ENCODE measurements at regions not wholly inside any gene's neighbourhood (a gene's known extent, or its start where the extent isn't known, plus 50 kb on each side); places are given as distances from the start of the nearest gene placed in this dataset.

- no peak overlapping the region for H4K8ac ChIP-seq (ENCODE audit: low read depth in 2 of 2, low read length in 2 of 2)
- ATAC-seq (ENCODE audit: low read depth): no peak
- H4K91ac ChIP-seq (ENCODE audit: insufficient read depth, low read depth, low read length): no peak overlapping the region
Measured at GRCh38 chr6:165864925-165865324, 201.9 kb upstream of the PDE10A start.

More at GRCh38 chr6:165864925-165865324, 201.9 kb upstream of the PDE10A start:
- ChIA-PET POLR2A (ENCODE audit: unreplicated experiment) (no interaction called here), CTCF (interaction anchor here (0.6 kb wide), 1 partner anchor 14 kb away, joined by 3 read pairs; no protein-coding TSS in a partner anchor)
- Histone ChIP-seq H3K4me3 (ENCODE audit: insufficient read depth, low read depth, low read length) (no peak overlapping the region), H3K79me1 (ENCODE audit: low read depth in 1 of 2, low read length in 2 of 2) (0 out of 4 replicates have a peak, but pooled peaks cover 0 to 3% of the 10 kb centered on the region in 2 experiments), H2BK15ac (ENCODE audit: low read depth, low read length) (no peak overlapping the region), H2AK9ac (replicated peaks; ENCODE audit: low read depth, low read length, poor library complexity) (no peak overlapping the region), H2BK5ac (ENCODE audit: low read depth, low read length, poor library complexity, severe bottlenecking) (no peak overlapping the region), H4K20me1 (ENCODE audit: insufficient read depth, low read length) (no peaks in the 10 kb centered on the region), H3K18ac (ENCODE audit: low read depth, low read length) (no peak overlapping the region), H3K9me1 (ENCODE audit: insufficient read depth, low read length) (no peaks in the 10 kb centered on the region), H3K9me3 (ENCODE audit: control insufficient read depth, insufficient read depth, low read length) (peaks cover 4% of the 10 kb centered on the region; the same call in 1 of the 2 replicates), H3K36me3 (ENCODE audit: control insufficient read depth, insufficient read depth, low read length) (no peaks in the 10 kb centered on the region), H3K4ac (ENCODE audit: low read depth, low read length) (no peak overlapping the region), H3K27ac (ENCODE audit: insufficient read depth, low read length) (no peak overlapping the region), H3K9ac (ENCODE audit: low read depth, low read length) (no peak overlapping the region), H3K4me2 (ENCODE audit: low read depth, low read length) (no peak overlapping the region), H3K14ac (replicated peaks; ENCODE audit: low read depth, low read length) (no peak overlapping the region), H3K27me3 (ENCODE audit: control insufficient read depth, insufficient read depth, low read length) (no peaks in the 10 kb centered on the region), H2AK5ac (ENCODE audit: low read depth, low read length) (no peak overlapping the region), H3K4me1 (ENCODE audit: control insufficient read depth, insufficient read depth, low read length) (peaks cover 2% of the 10 kb centered on the region), H4K5ac (ENCODE audit: low read depth, low read length) (no peak overlapping the region), H3K56ac (ENCODE audit: extremely low read depth, insufficient read depth, low read length) (no peak overlapping the region), H2BK20ac (ENCODE audit: low read depth, low read length) (no peak overlapping the region), H3K23ac (ENCODE audit: low read depth, low read length) (no peak overlapping the region), H2AFZ (replicated peaks; ENCODE audit: low read length, poor library complexity) (no peak overlapping the region), H2BK120ac (ENCODE audit: low read depth, low read length) (no peak overlapping the region)
- no TSS peak for BruUV-seq (replicated peaks)
- WGBS, 2 experiments (ENCODE audit: extremely low coverage in 2 of 2, insufficient read length in 1 of 2): 100% methylated on average over 1 of the region's 1 CpG; no CpG with 5 or more reads in 1 of the 2 experiments
- no peak for DNase-seq
- dilution Hi-C loops (cut with HindIII; ENCODE audit: low sequenced_read_pairs, unreplicated experiment): no loop called here
- intact Hi-C loops (cut with micrococcal nuclease): no loop called here
- TF ChIP-seq CHD1 (IDR thresholded peaks at IDR 0.05; ENCODE audit: low read depth, low read length) (no peak), MXI1 (IDR thresholded peaks at IDR 0.05; ENCODE audit: borderline replicate concordance, low read depth, low read length) (no peak), NFE2L2 (IDR thresholded peaks at IDR 0.05; ENCODE audit: low read depth, low read length) (no peak), MAZ (IDR thresholded peaks at IDR 0.05; ENCODE audit: borderline replicate concordance, low read depth, low read length) (no peak), RCOR1 (IDR thresholded peaks at IDR 0.05; ENCODE audit: insufficient replicate concordance, low read length) (no peak), BHLHE40 (IDR thresholded peaks at IDR 0.05; ENCODE audit: low read depth, low read length) (no peak), RAD21 (IDR thresholded peaks at IDR 0.05; ENCODE audit: low read length) (no peak), POLR2A (IDR thresholded peaks at IDR 0.05; ENCODE audit: low read depth, low read length) (no peak), CTCF (conservative IDR thresholded peaks at IDR 0.05; ENCODE audit: low read depth, low read length) (no peak), RFX5 (IDR thresholded peaks at IDR 0.05; ENCODE audit: low read depth, low read length) (no peak), MAFK (IDR thresholded peaks at IDR 0.05; ENCODE audit: low read depth, low read length) (no peak), FOS (IDR thresholded peaks at IDR 0.05; ENCODE audit: low read depth, low read length) (no peak)
- TF ChIP-seq, protein P1, sequence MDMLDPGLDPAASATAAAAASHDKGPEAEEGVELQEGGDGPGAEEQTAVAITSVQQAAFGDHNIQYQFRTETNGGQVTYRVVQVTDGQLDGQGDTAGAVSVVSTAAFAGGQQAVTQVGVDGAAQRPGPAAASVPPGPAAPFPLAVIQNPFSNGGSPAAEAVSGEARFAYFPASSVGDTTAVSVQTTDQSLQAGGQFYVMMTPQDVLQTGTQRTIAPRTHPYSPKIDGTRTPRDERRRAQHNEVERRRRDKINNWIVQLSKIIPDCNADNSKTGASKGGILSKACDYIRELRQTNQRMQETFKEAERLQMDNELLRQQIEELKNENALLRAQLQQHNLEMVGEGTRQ (IDR thresholded peaks at IDR 0.05; ENCODE audit: low read depth, low read length): no peak
- in situ Hi-C loops (cut with MboI; ENCODE audit: low sequenced_read_pairs): no loop called here
